ENCODE measurements at regions not wholly inside any gene's neighbourhood (a gene's known extent, or its start where the extent isn't known, plus 50 kb on each side); places are given as distances from the start of the nearest gene placed in this dataset.

- H3K4me3 ChIP-seq (ENCODE audit: low read length) = no peak overlapping the region
- TF ChIP-seq CTCF (conservative IDR thresholded peaks at IDR 0.05; ENCODE audit: low read depth, low read length) = no peak
- DNase-seq (ENCODE audit: low read depth) = no peak
Observed at GRCh38 chr4:11532138-11532537, 103.4 kb upstream of the HS3ST1 start.

GRCh38 chr4:11529625-11530201 is 101.0 kb upstream of the HS3ST1 start:
- H3K4me3 ChIP-seq (ENCODE audit: low read length) = no peak overlapping the region
- no peak for TF ChIP-seq CTCF (conservative IDR thresholded peaks at IDR 0.05; ENCODE audit: low read depth, low read length)
- DNase-seq (ENCODE audit: low read depth) = no peak

- no peak overlapping the region for H3K4me3 ChIP-seq (ENCODE audit: low read length)
- DNase-seq (ENCODE audit: low read depth) = no peak
- TF ChIP-seq CTCF (conservative IDR thresholded peaks at IDR 0.05; ENCODE audit: low read depth, low read length) = no peak
Observed at GRCh38 chr4:11525085-11525484, 96.4 kb upstream of the HS3ST1 start.

GRCh38 chr4:11518754-11519153 is 90.1 kb upstream of the HS3ST1 start:
- no peak for DNase-seq (ENCODE audit: low read depth)
- H3K4me3 ChIP-seq (ENCODE audit: low read length) = no peak overlapping the region
- no peak for TF ChIP-seq CTCF (conservative IDR thresholded peaks at IDR 0.05; ENCODE audit: low read depth, low read length)

- no peak overlapping the region for H3K4me3 ChIP-seq (ENCODE audit: low read length)
- no peak for DNase-seq (ENCODE audit: low read depth)
- no peak for TF ChIP-seq CTCF (conservative IDR thresholded peaks at IDR 0.05; ENCODE audit: low read depth, low read length)
Observed at GRCh38 chr4:11514779-11515419, 86.2 kb upstream of the HS3ST1 start.

- no peak for TF ChIP-seq CTCF (conservative IDR thresholded peaks at IDR 0.05; ENCODE audit: low read depth, low read length)
- H3K4me3 ChIP-seq (ENCODE audit: low read length) = no peak overlapping the region
- no peak for DNase-seq (ENCODE audit: low read depth)
Observed at GRCh38 chr4:11514003-11514402, 85.3 kb upstream of the HS3ST1 start.

GRCh38 chr4:11512871-11513270 is 84.2 kb upstream of the HS3ST1 start:
- DNase-seq (ENCODE audit: low read depth) = no peak
- no peak for TF ChIP-seq CTCF (conservative IDR thresholded peaks at IDR 0.05; ENCODE audit: low read depth, low read length)
- H3K4me3 ChIP-seq (ENCODE audit: low read length) = no peak overlapping the region

Data from retinal pigment epithelial cell (primary cell).